ENCODE measurements at regions not wholly inside any gene's neighbourhood (a gene's known extent, or its start where the extent isn't known, plus 50 kb on each side); places are given as distances from the start of the nearest gene placed in this dataset.

GRCh38 chr5:21145376-21145775 is 1157.4 kb upstream of the CDH18 start:
- no peak for TF ChIP-seq CTCF (IDR thresholded peaks at IDR 0.05; ENCODE audit: low read depth, low read length)
- H3K4me3 ChIP-seq (ENCODE audit: low read depth, low read length), result no peak overlapping the region

- H3K4me3 ChIP-seq (ENCODE audit: low read depth, low read length), result no peak overlapping the region
- TF ChIP-seq CTCF (IDR thresholded peaks at IDR 0.05; ENCODE audit: low read depth, low read length), result no peak
Measured at GRCh38 chr5:21143686-21144085, 1155.7 kb upstream of the CDH18 start.

GRCh38 chr5:21142791-21143190 is 1154.8 kb upstream of the CDH18 start:
- no peak for TF ChIP-seq CTCF (IDR thresholded peaks at IDR 0.05; ENCODE audit: low read depth, low read length)
- H3K4me3 ChIP-seq (ENCODE audit: low read depth, low read length), result no peak overlapping the region

- TF ChIP-seq CTCF (IDR thresholded peaks at IDR 0.05; ENCODE audit: low read depth, low read length), result no peak
- H3K4me3 ChIP-seq (ENCODE audit: low read depth, low read length), result no peak overlapping the region
Measured at GRCh38 chr5:21140987-21141386, 1153.0 kb upstream of the CDH18 start.

- TF ChIP-seq CTCF (IDR thresholded peaks at IDR 0.05; ENCODE audit: low read depth, low read length), result no peak
- H3K4me3 ChIP-seq (ENCODE audit: low read depth, low read length), result no peak overlapping the region
Measured at GRCh38 chr5:21126236-21126635, 1138.2 kb upstream of the CDH18 start.

GRCh38 chr5:21125238-21125983 is 1137.4 kb upstream of the CDH18 start:
- no peak for TF ChIP-seq CTCF (IDR thresholded peaks at IDR 0.05; ENCODE audit: low read depth, low read length)
- H3K4me3 ChIP-seq (ENCODE audit: low read depth, low read length), result no peak overlapping the region

- TF ChIP-seq CTCF (IDR thresholded peaks at IDR 0.05; ENCODE audit: low read depth, low read length), result no peak
- no peak overlapping the region for H3K4me3 ChIP-seq (ENCODE audit: low read depth, low read length)
Measured at GRCh38 chr5:21121213-21121612, 1133.2 kb upstream of the CDH18 start.

Data from WI38 (cell line).